GM19324 (cell line): ENCODE measurements at regions not wholly inside any gene's neighbourhood (a gene's known extent, or its start where the extent isn't known, plus 50 kb on each side); places are given as distances from the start of the nearest gene placed in this dataset.
"Not testable (repeated sequence)": the region's sequence is repeated elsewhere in the genome, so short reads cannot be mapped to it uniquely, and the experiment has no call there.

ENCODE experiments used
- ATAC-seq: cut with Tn5 transposase; IDR thresholded peaks from one replicate; pipeline ENCODE4 v1.9.1; 2021; ENCODE audit warnings: mild to moderate bottlenecking, moderate library complexity; ENCODE audit not compliant: unreplicated experiment, low FRiP score

DNA sequence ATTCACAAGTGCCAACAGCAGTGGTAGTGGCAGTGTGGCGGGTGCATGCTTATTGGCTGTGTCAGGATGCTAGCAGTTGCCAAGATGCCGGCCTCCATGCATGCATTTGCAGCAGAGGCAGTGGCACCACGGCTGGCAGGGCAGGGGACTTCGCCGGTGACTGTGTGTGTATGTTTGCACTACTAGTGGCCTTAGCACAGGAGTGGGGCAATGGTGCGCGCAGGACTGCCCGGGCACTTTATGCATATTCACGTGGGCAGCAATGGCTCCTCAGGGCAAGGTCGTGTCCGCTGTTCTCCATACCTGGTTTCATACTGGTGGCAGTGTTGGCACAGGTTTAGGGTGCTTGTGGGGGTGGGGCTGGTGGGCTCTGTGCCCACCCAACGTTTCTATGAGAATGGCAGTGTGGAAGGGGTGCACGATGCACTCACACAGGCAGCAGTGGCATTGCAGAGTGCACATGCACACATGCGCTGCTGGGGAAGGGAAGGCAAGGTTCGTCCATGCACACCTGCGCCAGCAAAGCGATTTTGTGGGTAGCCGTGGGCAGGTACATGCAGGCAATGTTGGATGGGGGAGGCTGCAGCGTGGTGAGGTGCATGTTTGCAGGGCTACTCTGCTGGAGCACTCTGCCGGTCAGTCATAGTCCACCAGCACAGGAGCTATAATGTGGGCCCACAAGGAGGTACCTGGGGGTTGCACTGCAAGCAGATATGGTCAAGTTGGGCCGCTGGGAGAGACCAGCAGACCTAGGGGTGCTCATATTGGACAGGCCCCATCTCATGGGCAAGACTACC, 338.9 kb upstream of the TECRL start:
- no peak for ATAC-seq

DNA sequence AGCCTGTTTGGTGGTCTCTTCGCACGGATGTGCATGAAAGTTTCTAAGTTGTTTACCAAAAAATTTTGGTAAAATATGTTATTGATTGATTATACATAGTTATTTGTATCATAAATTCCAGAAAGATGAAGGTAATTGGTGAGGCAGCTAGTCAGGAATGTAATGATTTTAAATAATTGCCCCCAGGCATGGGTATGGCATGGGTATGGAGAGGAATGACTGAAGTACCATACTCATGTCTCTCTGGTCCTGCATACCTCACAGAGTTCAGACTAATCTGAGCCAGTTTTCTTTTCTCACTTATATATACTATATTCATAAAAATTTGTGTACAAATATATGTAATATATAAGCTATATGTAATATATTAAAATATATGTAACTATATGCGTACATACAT, 329.0 kb upstream of the TECRL start:
- ATAC-seq, result no peak

DNA sequence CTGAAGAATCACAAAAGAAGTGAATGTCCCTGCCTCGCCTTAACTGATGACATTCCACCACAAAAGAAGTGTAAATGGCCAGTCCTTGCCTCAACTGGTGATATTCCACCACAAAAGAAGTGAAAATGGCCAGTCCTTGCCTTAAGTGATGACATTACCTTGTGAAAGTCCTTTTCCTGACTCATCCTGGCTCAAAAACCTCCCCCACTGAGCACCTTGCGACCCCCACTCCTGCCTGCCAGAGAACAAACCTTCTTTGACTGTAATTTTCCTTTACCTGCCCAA, 328.5 kb upstream of the TECRL start:
- ATAC-seq, result not testable (repeated sequence)

DNA sequence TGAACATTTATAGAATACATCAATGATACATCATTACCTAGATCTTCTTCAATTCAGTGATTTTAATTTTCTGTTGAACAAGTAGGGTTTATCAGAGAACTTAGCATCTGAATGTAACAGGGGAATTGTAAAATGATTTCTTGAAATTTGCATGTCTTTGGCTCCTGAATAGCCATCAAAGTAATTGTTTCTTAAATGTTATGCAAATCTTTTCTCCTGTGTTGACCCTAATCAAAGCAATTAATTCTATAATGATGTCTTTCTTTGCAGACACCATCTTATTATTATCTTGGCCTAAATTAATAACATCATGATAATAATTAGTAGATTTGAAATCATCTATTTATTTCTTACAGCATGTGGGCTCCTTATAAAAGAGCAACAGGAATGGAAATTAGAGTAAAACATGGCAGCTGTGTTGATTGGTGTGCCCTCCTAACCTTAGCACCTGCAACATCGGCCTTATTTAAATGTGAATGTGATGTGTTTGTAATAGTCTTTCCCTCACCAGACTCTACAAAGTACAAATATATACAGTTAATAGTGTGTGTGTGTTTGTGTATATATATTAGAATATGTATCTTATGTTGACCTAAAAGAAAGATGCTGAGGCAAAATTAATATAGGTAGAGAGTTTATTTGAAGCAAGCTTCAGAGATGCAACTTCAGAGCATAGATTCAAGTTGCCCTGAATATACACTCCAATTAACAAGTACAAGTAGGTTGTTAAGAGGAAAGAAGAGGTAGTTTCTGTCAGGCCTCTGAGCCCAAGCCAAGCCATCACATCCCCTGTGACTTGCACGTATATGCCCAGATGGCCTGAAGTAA, 328.0 kb upstream of the TECRL start:
- ATAC-seq, result no peak

DNA sequence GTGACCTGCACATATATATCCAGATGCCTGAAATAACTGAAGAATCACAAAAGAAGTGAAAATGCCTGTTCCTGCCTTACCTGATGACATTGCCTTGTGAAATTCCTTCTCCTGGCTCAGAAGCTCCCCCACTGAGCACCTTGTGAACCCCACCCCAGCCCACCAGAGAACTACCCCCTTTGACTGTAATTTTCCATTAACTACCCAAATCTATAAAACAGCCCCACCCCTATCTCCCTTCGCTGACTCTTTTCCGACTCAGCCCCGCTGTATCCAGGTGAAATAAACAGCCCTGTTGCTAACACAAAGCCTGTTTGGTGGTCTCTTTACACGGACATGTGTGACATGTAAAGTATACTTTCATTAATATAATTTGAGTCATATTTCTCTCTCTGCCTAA, 320.3 kb upstream of the TECRL start:
- ATAC-seq, result no peak

DNA sequence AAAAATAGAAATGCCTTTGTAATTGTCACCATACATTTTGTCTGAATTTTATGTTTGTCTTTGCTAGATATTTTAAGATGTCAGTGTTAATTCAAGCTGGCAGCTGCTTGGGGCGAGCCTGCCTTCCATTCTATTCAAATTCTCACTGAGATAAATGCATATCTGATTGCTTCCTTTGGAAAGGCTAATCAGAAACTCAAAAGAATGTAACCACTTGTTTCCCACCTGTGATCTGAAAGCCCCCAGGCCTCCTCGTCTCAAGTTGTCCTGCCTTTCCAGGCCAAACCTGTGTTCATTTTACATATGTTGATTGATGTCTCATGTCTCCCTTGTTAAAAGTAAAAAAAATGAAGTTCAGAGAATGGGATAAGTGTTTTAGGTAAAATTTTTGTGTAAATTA, 318.7 kb upstream of the TECRL start:
- no peak for ATAC-seq

DNA sequence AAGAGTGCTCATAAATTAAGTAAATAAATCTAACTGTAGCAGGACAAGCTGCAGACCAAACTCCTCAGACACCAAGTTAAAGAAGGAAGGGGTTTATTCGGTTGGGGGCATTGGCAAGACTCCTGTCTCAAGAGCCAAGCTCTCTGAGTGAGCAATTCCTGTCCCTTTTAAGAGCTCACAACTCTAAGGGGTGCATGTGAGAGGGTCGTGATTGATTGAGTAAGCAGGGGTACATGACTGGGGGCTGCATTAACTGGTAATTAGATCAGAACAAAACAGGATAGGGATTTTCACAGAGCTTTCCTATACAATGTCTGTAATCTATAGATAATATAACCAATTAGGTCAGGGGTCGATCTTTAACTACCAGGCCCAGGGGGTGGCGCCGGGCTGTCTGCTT, 318.1 kb upstream of the TECRL start:
- not testable (repeated sequence) for ATAC-seq

DNA sequence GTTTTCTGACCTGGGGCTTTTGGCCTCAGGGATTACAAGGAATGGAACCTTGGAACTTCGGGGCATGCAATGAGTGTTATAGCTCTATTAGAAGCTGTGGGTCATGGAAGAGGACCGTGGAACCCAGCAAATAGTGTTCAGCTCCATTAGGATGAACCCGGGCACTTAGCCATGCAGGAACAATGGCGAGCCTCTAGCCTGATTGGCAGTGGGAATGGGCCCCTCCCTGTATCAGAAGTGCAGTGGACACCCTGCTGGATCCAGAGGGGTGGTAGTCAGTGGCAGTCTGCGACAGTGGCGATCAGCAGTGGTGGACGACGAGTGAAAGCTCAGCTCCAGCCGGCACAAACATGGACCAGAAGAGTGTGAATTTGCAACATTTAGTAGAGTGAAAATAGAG, 315.4 kb upstream of the TECRL start:
- ATAC-seq, result no peak

DNA sequence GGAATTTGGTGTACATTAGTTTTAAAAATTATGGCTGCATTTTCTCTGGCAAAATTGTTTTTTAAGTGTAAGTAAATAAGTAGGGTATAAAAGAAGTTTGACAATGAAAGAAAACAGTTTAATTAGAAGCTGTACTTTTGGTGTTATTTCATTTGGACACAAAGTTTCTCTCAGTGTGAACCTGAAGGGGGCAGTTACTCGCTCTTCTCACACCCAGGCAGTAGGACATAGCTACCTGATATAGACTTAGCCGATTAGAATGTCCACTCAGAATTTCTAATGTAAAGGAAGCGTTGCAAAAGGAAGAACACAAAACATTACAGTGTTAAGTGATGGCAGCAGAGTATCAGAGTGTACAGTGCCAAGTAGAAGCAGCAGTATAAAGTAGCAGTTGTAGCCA, 311.9 kb upstream of the TECRL start:
- no peak for ATAC-seq

DNA sequence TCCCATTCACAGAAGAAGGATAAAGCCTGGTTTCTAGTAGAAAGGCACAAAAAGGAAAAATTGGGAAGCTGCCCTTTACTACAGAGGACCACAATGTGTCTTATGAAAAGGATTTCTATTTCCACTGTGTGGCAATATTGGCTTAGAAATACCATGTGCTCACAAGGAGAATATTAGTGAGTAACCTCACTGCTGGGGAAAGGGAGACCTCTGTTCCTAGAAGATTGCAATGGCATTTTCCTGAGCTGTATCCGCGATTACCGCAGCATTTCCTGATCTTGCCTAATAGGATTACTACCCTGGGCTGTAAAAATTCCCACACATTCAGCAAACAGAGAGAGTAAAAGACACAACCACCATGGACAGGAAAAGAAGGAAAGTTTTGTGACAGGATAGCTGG, 308.8 kb upstream of the TECRL start:
- ATAC-seq, result no peak

DNA sequence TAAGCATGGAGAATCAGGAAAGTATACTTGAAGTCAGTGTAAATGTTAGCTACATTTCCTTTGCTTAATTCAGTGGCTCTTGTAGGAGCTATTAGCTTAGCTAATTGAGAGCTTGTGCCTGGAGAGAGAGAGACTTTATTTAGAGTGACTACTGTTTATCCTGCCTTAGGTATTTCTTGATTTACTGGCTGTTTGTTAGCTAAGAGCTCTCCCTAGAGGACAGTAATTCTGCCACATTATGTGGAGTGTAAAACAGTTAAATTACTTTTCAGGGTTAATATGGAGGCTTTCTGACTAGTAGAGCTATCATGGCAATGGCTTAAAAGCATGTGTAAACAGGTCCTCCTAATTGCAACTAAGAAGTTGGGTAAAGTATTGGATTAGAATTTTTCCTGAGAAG, 306.5 kb upstream of the TECRL start:
- ATAC-seq, result no peak

DNA sequence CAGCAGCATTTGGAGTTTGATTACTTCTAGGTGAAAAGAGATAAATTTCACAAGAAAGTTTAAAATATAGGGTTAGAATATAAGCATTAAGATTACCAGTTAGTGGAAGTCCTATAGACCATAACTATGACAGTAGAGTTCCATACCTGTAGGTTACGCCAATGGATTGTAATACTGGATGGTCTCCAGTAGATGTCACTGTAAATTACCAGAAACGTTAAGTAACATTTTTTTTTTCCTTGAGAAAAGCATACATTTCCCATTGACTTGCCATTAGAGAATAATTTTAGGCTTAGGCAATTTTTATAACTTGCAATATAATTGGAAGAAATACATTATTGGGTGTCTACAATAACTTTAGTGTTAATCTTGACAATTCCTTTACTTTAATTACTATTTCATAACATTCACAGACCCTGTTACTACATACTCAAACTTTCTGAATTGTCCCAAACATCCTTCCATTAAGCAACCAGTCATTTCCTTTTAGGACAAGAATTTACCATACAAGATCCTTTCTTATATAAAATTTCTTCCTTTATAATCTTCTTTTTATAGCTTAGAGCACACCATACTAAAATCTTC, 304.1 kb upstream of the TECRL start:
- no peak for ATAC-seq

DNA sequence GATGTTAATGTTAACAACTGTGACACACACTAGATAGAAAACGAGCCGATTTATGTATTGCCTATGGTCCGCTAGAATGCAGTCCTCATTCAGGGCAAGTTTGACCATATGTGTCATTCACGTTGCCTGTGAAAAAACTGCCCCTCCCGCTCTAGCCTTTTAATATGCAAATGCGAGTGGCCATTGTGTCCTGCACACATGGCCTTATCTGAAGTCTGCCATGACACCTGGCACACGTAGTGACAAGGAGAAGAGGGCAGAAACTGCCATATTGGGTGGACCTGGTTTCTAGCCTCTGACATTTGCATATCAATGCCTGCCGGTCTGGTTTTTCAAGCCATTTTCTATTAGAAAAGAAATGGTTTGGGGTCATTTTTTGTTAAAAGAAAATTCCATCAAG, 303.3 kb upstream of the TECRL start:
- no peak for ATAC-seq

DNA sequence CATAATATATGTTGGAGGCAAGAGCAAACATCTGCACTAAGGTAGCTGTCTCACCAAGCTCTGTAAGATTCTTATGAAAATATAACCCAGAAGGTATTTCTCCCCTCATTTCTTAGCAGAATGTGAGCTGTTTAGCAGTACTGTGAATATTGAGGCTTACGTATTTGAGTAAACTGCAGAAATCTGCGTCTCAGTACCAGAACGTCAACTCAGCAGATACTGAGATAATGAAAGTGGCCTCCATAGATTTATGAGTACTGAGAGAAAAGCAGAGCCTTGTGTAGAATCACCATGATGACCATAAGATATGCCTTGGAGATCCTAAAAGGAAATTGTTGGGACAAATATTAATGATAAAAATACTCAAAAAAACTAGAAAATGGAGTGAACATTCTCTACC, 296.7 kb upstream of the TECRL start:
- no peak for ATAC-seq

DNA sequence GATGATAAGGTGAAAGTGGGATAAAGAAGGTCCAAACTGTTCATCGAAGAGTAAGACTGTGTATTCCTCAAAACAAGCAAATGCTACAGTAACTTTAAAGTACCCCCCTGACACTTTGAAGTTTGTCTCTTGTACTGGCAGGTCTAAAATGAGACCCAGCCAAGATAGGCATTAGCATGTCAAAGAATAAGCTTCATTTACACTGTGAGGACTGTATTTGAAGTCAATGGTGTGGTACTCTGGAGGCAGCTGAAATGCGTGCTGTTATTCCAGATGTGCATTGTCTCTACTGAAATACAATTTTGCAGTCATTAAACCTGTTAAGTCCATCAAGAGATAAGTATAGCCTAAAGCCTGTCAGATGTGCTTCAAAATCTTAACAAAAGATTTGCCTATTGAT, 288.9 kb upstream of the TECRL start:
- ATAC-seq, result no peak

DNA sequence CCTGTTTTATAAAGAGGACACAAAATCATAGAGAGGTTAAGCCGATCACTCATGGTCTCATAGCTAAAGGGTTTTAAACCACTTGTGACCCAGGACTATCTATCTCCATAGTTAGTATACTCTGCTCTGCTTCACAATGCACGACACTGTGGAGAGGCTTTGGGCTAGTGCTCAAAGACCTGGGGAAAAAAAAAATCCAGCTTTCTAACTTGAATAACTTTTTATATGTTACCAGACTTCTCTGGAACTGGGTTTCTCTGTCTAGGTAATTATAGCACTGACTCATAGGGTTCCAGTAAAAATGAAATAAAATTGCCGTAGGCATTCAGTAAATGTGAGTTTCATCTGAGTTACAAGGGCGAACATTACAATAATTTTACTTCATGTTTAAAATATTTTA, 273.7 kb upstream of the TECRL start:
- no peak for ATAC-seq

DNA sequence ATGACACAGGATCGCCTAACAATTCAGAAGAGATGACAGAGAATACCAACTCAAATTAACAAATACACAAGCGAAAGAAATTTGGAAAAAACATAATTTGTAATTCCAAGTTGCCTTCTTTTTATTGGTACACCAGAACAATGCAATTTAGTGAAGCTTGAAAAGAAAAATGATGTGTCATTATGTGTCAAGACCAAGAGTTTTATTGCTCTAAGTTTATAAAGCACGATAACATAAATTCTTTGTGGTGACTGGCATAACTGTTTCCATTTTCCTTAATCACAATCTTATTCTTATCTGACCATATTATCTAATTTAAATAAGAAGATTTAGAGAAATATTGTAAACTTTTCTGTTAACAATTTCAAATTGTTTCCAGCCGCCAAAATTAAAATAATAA, 273.2 kb upstream of the TECRL start:
- ATAC-seq, result no peak

DNA sequence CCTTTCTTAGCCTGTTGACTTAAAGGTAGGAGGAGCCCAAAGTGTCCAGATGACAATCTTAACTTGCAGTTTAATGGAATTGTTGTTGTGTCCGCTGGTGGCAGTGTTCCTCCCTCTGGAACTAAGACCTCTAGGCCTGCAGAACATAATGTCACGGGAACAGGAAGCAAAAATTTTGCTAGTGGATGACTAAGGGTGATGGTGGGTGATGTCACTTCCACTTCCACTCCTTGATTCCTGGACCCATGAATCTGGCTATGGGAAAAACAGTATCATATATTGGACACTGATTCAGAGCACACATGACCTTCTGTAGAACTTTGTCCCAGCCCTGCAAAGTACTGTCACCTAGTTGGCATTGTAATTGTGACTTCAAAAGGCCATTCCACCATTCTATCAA, 263.9 kb upstream of the TECRL start:
- ATAC-seq, result not testable (repeated sequence)

DNA sequence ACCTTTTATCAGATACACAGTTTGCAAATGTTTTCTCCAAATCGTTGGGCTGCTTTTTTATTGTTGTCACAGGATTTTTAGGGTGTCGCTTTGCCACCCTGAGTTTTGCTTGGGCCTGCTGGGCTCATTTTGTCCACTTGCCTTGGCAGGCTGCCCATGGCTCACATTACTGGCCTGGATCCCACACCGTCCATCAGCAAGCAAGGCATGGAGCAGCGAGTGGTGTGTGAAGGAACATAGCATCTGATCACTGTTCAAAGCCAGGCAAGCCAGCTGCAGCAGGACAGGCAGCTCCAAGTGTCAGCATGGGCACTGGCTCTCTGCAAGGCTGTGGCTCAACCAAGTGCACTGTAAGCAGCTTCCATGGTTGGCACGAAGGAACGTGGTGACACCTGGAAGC, 261.4 kb upstream of the TECRL start:
- no peak for ATAC-seq

DNA sequence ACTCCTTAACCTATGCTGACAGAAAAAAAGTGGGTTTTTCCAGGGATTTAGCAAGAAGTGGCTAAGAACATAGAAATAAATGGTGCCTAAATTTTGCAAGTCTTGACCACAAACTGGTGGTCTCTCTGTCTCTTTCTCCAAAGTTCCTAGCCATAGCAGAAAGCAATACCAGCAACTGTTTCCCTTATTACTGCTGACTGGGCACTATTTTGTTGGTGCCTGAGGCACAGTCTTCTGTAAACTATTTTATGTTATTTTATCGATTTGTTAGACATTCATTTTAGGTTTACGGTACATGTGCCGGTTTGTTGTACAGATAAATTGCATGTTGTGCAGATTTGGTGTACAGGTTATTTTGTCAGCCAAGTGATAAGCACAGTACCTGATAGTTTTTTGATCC, 234.6 kb upstream of the TECRL start:
- ATAC-seq, result no peak

DNA sequence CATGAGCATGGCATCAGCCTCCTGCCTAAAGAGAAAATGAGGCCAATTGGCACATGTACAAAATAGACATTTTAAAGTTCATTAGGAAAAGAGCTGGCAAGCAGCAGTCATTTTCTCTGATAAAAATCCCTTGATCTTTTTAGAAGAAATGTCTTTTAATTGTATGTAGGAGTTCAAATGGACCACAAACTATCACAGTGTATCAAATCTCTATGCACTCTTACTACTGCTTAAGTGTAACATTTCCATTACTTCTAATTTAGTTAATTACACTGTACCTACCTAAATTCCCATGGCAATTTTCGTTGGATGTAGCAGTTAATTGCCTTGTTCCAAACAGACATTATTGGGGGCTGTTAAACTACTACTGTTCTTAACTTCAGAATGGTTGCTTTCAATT, 233.7 kb upstream of the TECRL start:
- ATAC-seq, result no peak

DNA sequence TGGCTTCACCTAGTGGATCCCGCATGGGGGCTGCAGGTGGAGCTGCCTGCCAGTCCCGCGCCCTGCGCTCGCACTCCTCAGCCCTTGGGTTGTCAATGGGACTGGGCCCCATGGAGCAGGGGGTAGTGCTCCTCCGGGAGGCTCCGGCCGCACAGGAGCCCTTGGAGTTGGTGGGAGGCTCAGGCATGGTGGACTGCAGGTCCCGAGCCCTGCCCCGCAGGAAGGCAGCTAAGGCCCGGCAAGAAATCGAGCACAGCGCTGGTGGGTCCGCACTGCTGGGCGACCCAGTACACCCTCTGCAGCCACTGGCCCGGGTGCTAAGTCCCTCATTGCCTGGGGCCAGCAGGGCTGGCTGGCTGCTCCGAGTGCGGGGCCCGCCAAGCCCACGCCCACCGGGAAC, 231.2 kb upstream of the TECRL start:
- not testable (repeated sequence) for ATAC-seq
